DMS79 treated with DMSO at 0.1 percent for 48 hours (cell line): ENCODE measurements at regions not wholly inside any gene's neighbourhood (a gene's known extent, or its start where the extent isn't known, plus 50 kb on each side); places are given as distances from the start of the nearest gene placed in this dataset.
"Not testable (repeated sequence)": the region's sequence is repeated elsewhere in the genome, so short reads cannot be mapped to it uniquely, and the experiment has no call there.

ENCODE experiments used
- DNase-seq: peaks from one replicate; lab custom pipeline; 2025; lab: John Stamatoyannopoulos, UW

DNA sequence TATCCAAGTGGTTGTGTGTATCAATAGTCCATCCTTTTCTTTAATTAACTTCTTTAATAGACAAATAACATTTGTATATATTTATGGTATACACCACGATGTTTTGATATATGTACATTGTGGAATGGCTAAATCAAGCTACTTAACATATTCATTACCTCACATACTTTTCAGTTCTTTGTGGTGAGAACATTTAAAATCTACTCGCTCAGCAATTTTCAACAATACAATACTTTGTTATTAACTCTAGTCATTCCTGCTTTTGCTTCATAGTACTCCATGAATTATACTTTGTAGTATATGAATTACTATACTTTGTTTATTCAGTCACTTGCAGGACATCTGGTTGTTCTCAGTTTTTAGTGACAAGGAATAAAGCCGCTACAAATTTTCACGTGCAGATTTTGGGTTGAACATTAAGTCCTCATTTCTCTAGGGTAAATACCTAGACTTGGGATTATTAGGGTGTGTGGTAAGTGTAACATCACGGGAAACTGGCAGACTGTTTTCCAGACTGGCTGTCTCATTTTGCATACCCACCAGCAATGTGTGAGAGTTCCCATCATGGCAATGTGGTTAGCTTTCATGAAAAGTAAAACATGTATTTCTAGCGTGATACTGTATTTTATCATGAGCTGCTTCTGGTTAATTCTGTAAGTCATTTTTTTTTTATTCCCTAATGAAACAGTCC lies 354.4 kb upstream of the WWC1 start:
- no peak for DNase-seq

DNA sequence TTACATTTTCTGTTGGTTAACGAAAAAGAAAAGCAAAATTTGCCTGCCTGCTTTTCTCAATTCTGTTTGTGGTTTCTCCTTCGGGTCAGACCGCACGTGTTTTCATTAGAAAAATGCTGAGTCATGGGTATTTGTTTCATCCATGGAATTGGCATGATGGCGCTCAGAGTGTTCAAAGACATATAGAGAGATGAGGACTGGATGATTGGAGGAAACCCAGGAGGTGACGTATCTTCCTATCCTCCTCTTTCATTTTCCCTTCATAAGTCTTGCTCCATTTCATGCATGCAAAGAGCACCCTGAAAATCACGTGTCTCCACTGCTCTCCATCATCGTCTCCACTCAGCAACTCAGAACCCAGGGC lies 353.8 kb upstream of the WWC1 start:
- DNase-seq, result no peak

DNA sequence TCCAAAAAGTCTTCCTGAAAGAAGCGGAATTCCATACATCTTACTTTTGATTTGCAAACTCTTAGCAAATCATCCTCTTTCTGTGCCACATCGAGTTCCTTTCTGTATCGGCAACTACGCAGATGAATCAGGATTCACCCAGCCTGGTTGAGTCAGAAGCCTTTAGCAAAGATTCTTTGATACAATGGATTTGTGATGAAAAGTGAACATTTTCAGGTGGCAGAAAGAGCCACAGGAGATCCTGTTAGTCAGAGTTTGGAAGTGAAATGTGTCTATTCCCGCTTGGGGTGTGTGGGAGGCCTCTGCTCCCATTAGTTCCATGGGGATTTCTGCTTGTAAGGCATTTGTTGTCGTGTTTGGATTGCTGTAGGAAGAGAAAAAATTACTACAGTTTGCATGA lies 351.8 kb upstream of the WWC1 start:
- DNase-seq, result no peak

DNA sequence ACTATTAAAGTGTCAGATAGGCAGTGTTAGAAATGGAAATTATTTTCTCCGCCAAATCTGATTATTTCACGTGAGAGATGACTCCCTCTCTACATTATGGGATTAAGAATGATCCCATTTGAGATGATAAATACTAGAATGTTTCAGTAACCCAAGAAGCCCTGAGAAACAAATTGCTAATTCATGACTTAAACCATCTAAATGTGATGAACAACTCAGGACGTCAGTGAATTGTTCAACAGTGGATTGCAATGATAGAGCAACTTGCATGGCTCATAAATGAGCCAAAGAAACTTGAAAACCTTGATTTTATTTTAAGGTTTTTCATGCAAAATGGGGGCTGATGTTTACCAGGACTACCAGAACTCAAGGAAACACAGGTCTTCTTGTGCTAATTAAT lies 350.5 kb upstream of the WWC1 start:
- DNase-seq, result no peak

DNA sequence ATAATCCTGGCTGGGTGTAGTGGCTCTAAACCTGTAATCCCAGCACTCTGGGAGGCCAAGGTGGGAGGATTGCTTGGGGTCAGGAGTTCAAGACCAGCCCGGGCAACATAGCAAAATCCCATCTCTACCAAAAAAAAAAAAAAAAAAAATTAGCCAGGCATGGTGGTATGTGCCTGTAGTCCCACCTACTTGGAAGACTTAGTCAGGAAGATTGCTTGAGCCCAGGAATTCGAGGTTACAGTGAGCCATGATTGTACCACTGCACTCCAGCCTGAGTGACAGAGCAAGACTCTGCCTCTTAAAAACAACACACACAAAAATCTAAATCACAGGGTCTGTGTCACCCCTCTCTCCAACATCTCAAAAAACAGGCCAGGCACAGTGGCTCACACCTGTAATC lies 349.9 kb upstream of the WWC1 start:
- not testable (repeated sequence) for DNase-seq

DNA sequence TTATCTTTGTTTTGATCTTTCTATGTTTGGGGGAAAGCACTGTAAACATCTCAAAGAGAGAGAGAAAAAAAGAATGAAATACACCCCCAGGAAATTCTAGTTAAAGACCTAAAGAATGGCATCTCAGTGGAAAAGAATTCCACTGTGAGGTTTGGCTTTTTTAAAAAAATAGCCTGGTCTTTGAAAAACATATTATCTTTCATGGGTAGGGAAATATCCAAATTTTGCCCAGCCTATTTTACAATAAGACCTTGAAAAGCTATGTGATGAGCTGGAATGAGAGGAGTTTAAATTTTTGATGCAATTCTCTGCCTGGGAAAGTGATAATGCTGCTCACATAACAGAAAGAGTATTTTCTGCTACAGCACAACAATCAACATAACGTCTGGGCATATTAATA lies 348.1 kb upstream of the WWC1 start:
- no peak for DNase-seq

DNA sequence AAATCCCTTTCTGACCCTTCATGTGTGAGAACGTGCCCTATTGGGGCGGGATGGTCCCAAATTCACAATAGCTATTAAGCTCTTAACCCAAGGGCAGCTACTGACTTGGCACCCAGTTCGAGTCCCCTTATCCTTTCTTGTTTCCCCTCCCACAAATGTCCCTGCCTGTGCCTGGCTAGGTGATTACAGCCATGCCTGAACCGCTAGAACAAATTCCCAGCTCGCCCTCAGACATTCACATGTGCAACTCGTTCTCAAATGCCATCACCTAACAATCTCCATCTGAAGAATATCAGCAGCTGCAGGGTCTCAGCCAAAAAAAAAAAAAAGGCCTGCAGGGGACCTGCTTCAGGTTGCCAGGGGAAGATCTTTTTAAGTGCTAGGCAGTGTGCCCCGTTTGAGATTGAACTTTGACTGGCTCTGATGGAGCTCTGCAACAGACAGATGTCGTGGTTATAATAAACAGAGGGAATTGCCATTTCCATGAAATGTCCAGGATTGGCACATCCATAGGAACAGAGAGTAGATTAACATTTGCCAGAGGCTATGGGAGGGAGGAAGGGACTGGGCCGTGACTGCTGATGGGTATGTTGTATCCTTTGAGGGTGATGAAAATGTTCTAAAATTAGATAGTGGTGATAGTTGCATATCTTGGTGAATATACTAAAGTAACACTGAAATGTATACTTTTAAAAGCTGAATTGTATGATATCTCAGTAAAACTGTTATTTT lies 347.2 kb upstream of the WWC1 start:
- DNase-seq, result no peak

DNA sequence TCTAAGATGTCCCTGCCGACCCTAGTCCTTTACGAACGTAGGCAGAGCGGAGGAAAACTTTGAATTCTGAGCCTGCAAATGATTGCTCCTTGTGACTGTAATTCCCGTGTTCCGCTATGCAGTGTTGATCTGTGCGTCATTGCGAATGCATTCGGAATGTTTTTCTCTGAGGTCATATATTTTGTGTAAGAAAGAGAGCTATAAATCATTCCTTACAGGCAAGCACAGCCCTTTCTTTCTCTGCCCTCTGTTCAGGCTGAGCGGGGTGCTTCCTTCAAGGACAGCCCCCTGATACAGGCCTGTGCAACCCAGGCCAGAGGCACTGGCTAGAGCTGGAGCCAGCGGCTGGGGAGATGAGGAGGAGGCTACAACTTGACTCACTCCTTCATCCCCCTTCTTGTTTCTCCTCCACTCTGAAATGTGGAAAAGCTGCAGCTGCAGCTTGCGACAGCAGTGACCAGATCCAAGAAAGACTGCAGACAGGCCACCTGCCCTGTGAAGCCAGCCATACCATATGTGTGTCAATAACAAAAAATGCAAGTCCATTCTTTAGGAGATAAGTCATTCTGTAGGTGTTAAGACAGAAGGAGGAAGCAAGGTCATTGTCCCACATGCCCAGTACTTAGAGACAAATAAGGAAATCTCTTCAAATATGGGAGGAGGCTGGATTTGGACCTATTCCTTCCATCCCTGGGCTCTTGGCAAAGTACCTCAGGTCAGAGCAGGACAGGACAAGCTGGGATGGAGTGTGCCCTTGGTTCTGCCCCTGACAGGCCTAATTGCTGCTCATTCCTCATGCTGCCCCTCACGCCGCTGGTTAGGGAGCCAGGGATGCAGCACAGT lies 345.7 kb upstream of the WWC1 start:
- DNase-seq, result no peak

DNA sequence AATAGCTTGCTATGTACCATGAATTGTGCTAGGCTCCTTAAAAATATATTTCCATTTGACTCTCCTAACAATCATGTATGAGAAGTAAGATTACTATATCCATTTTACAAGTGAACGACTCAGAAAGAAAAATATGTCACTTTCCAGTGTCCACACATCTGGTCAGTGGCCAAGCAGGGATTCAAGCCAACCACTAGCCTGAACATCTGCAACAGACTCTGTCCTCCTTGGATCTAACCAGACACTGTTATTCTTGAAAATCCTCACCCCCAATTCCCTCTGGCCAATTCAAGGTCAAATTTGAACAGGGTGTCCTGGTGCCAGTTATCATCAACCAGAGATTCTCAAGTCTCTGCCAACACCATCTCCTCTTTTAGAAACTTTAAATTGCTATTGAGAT lies 344.1 kb upstream of the WWC1 start:
- no peak for DNase-seq

DNA sequence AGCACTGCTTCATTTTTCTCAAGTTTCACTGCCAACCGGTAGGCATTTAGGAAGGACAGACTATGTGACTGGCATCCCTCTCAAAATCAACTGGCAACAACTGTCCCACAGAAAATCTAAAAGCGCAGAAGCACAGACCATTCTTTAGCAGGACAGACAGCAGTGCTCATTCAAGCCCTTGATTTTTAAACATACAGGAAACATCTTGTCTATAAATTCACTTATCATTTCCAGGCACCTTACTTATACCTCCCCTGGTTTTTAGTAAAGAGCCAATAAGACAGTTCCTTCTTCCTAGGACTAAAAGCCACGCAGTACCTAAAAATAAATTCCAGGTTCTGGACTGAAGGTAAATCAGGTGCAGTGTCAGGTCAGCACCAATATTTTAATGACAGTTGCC lies 343.2 kb upstream of the WWC1 start:
- DNase-seq, result no peak

DNA sequence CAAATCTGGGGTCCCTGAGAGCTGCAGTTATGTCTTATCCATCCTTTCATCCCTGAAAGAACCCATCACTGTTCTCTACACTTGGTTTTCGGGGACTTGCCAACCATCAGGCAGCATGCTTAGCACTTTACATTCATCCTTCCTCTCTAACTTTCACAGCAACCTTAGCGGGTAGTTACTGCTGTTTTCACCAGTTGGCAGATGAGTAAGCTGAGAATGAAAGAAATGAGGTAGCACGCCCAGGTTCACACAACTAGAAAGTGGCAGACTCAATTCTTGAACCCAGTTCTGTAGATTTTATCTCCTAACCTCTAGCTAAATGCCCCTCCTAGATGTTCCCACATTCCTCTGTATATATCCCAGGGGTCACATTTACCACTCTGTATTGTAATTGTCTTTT lies 342.0 kb upstream of the WWC1 start:
- no peak for DNase-seq

DNA sequence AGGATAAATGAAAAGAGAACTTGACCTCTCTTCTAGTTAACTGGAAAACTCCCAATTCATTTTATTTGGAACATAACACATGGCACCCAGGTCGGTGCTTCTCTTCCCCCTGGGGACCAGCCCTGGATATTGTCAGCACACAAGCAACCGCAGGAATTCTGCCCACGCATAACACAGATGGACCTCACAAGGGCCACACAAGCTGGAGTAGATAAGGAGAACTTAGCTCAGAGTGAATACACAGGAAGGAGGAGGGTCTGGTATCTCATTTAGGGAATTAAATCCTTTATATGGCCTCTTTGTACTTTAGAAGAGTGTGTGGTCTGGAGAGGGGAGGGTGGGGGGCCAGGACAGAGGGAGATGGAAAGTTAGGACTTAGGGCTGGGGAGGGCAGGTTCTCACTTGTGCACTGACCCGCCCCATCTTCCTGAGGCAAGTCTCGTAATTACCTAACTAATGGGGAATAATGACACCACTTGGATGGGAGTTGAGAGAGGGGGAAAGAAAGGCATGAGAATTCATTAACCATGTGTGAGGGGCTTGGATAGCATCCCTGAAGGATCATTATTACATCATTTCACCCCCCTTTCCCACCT lies 341.2 kb upstream of the WWC1 start:
- no peak for DNase-seq

DNA sequence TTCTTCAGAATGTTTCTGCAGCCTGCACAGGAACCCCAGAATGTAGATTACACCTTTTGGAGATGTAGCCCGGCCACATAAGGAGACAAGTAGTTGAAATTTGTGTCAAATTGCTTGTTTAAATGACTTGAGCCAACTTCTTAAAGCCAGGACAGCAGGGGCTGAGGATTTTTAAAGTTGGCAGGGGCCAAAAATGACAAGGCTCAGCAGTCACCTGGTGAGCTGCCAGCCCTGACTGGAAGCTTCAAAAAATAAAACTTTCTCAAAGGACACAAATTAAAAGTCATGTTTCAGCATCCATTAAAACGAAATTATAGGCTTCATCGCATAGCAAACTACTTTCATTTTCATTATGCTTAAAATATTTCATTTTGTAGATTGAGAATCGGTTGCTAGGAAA lies 340.3 kb upstream of the WWC1 start:
- DNase-seq, result no peak

DNA sequence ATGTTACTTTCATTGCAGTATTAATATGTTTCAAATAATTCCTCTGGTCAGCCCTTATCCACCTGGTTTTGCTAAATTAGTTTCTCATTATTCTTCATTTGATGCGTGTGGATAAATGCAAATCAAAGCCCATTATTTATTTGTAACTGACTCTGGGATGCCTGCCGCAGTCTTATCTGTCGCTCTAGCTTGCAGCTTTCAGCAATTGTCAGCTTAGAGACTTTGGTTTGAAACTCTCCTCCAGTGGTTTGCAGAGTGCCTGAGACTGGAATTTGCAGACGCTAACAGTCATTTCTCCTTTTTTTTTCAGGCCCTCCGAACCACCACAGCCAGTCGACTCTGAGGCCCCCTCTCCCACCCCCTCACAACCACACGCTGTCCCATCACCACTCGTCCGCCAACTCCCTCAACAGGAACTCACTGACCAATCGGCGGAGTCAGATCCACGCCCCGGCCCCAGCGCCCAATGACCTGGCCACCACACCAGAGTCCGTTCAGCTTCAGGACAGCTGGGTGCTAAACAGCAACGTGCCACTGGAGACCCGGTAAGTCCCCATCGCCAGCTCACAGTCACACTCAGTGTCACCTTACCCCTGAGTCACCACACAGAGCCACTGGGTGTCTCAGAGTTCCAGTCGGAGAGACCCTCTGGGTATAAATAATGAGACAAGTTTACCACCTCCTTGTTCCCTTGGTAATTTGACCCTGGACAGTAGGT lies 339.0 kb upstream of the WWC1 start:
- no peak for DNase-seq

DNA sequence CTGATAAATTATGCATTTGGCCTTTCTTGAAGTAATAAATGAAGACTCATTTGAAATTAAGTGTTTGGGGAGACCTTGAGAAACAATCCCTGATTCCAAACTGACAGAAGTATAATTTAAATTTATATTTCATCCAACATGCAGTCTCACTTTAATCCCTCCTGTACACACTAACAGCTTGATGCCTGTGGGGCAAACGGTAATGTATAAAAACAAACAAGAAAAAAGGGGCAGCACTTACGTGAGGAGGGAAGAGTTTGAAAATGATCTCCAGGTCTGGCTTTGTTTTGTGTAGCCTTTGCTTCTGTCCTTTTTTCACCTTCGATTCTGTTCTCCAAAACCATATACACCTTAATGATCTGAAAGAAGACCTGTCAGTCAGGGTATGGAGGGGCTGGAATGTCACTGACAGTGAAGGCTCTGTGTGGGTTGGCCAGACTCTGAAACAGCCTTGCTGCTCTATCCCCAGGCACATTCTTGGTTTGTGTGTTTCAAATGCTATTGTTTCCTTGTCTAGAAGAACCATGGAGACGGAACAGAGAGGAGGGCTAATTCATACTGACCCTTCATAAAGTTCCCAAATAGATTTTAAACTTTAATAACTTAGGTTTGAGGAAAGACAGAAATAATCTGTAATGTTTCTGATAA lies 338.2 kb upstream of the WWC1 start:
- no peak for DNase-seq

DNA sequence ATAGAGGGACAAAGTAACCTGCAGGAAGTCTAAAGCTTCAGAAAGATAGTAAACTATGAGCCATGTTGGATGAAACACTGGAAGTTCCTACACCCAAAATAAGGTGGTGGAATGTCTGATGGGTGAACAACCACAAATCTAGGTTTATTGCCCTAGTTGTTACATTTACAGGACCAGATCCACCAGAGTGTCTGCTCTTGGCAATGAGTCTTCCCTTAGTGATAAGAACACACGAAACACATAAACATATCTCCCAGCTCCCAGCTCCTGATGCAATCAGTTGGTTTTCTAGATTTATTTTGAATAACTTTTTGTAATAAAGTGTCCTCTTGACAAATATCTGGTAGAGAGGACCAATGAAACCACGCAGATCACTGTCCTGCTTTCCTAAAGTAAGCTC lies 329.7 kb upstream of the WWC1 start:
- no peak for DNase-seq

DNA sequence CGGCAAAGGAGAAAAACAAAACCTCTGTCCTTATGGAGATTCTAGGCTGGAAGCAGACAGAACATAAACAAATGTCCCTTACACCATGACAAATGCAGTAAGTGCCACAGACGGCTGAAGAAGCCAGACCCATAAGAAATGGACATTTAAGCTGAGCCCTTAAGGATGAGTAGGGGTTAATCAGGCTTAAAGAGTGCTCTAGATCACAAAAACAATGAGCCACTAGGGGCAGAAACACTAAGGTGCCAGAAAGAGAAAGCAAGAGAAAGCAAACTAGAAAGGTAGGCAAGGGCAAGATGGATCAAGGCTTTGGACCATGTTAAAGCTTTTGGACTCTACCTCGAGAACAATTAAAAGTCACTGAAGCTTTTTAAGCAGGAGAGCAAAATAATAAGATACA lies 326.9 kb upstream of the WWC1 start:
- no peak for DNase-seq

DNA sequence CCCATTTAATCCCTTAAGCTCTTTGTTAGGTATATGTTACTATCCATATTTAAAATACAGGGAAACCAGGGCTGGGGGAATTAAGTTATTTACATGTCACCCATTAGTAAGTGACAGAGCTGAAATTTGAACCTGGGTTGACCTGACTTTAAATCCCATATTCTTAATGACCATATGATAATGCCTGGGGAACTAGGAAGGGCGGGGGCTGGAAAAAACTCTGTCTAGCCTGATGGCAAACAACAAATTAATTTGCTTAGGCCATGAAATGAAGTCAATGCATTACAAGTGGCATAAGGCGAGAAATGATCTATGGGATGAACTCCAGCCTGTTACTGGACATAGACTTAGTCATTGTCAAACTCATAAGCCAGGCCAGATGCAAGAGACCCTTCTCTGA lies 325.7 kb upstream of the WWC1 start:
- no peak for DNase-seq

DNA sequence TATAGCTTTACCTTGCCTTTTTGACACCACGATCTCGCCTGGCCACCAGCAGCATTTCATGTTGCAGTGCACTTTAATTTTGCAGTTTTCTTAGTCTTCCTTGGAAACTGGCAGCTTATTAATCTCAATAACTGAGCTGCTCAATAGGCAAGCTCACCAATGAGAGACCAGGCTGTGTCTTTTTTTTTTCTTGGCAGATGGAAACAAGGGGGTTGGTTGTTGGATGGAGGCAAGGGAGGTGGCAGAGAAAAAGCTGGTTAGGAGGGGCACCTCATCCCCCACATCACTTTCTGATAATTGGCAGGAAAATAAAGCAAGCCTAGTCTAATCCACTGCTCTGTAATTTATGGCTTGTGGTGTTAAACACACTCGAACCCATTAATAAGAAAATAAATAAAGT lies 324.5 kb upstream of the WWC1 start:
- DNase-seq, result no peak

DNA sequence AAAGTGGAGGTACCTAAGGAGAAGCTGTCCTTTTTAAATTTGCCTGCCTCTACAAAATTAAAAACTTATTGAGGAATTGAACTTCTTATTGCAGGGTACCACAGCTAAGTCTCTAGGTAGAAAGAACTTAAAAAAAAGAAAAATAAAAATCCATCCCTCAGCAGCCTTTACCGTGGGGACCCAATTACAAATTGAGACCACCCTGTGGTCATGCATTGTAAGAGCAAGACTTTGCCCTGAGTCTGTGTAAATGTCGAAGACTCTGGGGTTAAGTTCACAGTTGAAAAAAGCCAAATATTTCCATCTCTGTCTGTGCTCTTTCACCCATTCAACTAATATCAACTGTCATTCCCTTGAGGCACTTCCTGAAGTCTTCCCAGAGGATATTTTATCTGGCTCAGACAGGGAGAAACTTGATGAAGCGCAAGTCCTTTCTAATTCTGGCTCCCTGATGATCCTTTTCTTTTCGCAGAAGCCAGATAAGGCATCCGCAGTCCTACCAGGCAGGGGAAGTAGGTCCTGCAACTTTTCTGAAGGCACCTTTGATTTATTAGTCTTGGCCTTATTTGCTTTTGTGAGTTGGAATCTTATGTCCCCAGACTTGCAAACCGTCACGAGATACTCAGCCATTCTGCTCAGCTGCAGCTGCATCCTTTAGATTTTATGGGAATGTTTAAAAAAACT lies 323.8 kb upstream of the WWC1 start:
- no peak for DNase-seq

DNA sequence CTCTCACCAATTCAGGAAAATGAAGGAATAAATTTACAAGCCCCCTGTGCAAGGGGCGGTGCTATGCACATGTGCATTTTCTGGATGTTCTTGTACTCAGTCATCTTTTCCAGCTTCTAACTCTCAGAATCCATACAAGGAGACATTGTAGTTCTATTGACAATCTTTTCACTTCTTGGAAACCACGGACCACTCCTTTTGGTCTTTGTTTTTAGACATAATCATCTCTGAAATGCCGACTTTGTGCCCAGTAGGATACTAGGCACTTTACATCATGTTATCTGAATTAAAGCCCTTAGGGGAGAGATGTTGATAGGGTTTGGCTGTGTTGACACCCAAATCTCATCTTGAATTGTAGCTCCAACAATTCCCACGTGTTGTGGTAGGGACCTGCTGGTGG lies 322.6 kb upstream of the WWC1 start:
- no peak for DNase-seq
